ENCODE measurements at regions not wholly inside any gene's neighbourhood (a gene's known extent, or its start where the extent isn't known, plus 50 kb on each side); places are given as distances from the start of the nearest gene placed in this dataset.
"Not testable (repeated sequence)": the region's sequence is repeated elsewhere in the genome, so short reads cannot be mapped to it uniquely, and the experiment has no call there.

- Histone ChIP-seq H3K9me3 (no peaks in the 10 kb centered on the region), H3K36me3 (no peaks in the 10 kb centered on the region), H3K4me3 (no peak overlapping the region), H3K27ac (no peak overlapping the region), H3K4me1 (ENCODE audit: insufficient read depth) (no peaks in the 10 kb centered on the region), H3K27me3 (no peaks in the 10 kb centered on the region)
- no peak for TF ChIP-seq CTCF (IDR thresholded peaks at IDR 0.05)
- no peak for TF ChIP-seq POLR2A (IDR thresholded peaks at IDR 0.05)
- no peak for TF ChIP-seq EP300 (IDR thresholded peaks at IDR 0.05)
- intact Hi-C loops (cut with DNase I), result loop anchor here in 2 of 4 donors (10.0 kb wide), 1 partner anchor 1105 kb away; a partner anchor contains a TSS
- DNase-seq, result no peak
- 84 to 88% (median 85%) methylated on average over 8 of the region's 8 CpGs for WGBS, 3 donors
Measured at GRCh38 chr6:27129917-27130316, 117.6 kb upstream of the PRSS16 start.

GRCh38 chr6:27130668-27131428, 116.7 kb upstream of the PRSS16 start:
- H3K4me1 ChIP-seq (ENCODE audit: insufficient read depth), result no peaks in the 10 kb centered on the region
- H3K36me3 ChIP-seq, result no peaks in the 10 kb centered on the region
- no peak for DNase-seq
- 39 to 45% (median 39%) methylated on average over 7 of the region's 7 CpGs for WGBS, 3 donors
- intact Hi-C loops (cut with DNase I), result loop anchor here in 2 of 4 donors (10.0 kb wide), 1 partner anchor 1106 kb away; a partner anchor contains a TSS
- TF ChIP-seq CTCF (IDR thresholded peaks at IDR 0.05) (no peak), EP300 (IDR thresholded peaks at IDR 0.05) (no peak), POLR2A (IDR thresholded peaks at IDR 0.05) (no peak)
- no peaks in the 10 kb centered on the region for H3K9me3 ChIP-seq
- H3K27me3 ChIP-seq, result no peaks in the 10 kb centered on the region
- peak overlapping the region; percentile 56 for H3K4me3 ChIP-seq
- peak overlapping the region in 1 of 2 donors; percentile 64 for H3K27ac ChIP-seq

GRCh38 chr6:27132282-27132531, 115.3 kb upstream of the PRSS16 start:
- intact Hi-C loops (cut with DNase I), result loop anchor here in 2 of 4 donors (10.0 kb wide), 1 partner anchor 1107 kb away; a partner anchor contains a TSS
- not testable (repeated sequence) for H3K27me3 ChIP-seq; DNase-seq; H3K36me3 ChIP-seq; H3K9me3 ChIP-seq; H3K4me1 ChIP-seq (ENCODE audit: insufficient read depth)
- H3K4me3 ChIP-seq, result peak overlapping the region; percentile 56
- H3K27ac ChIP-seq, result peak overlapping the region in 1 of 2 donors; percentile 64
- WGBS, 3 donors, result 0 to 1% (median 1%) methylated on average over 12 to 14 of the region's 14 CpGs

GRCh38 chr6:27132532-27133280, 114.8 kb upstream of the PRSS16 start:
- TF ChIP-seq POLR2A (IDR thresholded peaks at IDR 0.05) (peak; percentile 68), CTCF (IDR thresholded peaks at IDR 0.05) (no peak), EP300 (IDR thresholded peaks at IDR 0.05) (no peak)
- H3K36me3 ChIP-seq, result no peaks in the 10 kb centered on the region
- H3K9me3 ChIP-seq, result no peaks in the 10 kb centered on the region
- intact Hi-C loops (cut with DNase I), result loop anchor here in 2 of 4 donors (10.0 kb wide), 1 partner anchor 1108 kb away; a partner anchor contains a TSS
- peak; percentile 71 to 87 (median 77) for DNase-seq
- no peaks in the 10 kb centered on the region for H3K27me3 ChIP-seq
- WGBS, 3 donors, result 1% methylated on average over 41 to 53 of the region's 53 CpGs
- H3K27ac ChIP-seq, result peak overlapping the region; percentile 15 to 64
- peak overlapping the region; percentile 56 for H3K4me3 ChIP-seq
- no peaks in the 10 kb centered on the region for H3K4me1 ChIP-seq (ENCODE audit: insufficient read depth)

All from ovary (tissue), 7 donors.